HL-60 (cell line): ENCODE measurements at regions not wholly inside any gene's neighbourhood (a gene's known extent, or its start where the extent isn't known, plus 50 kb on each side); places are given as distances from the start of the nearest gene placed in this dataset.
A peak's percentile ranks its signal among the peaks of the same experiment; 100 is the strongest.

Experiments used
- DNase-seq, 2 experiments: peaks; one replicate each; pipeline ENCODE4 v3.0.0-alpha.2; 2010 to 2020; ENCODE audit warnings: low read depth in 1 of 2, low spot score in 1 of 2
- H3K27ac ChIP-seq: fragments of 250-450 bp; sonication (Bioruptor Pico); replicated peaks from 2 replicates; pipeline ENCODE4 v1.5.1; 2020; ENCODE audit warnings: mild to moderate bottlenecking, moderate library complexity
- H3K27me3 ChIP-seq: fragments of 250-450 bp; sonication (Bioruptor Pico); 2 replicates; pipeline ENCODE4 v1.5.1; 2021; ENCODE audit warnings: mild to moderate bottlenecking, moderate library complexity; ENCODE audit not compliant: insufficient read depth, poor library complexity, severe bottlenecking
- H3K4me3 ChIP-seq: replicated peaks from 2 replicates; pipeline ENCODE4 v1.5.1; 2011; ENCODE audit warnings: mild to moderate bottlenecking, control low read depth, low read length; ENCODE audit not compliant: insufficient read depth
- GABPA ChIP-seq: IDR thresholded peaks from 2 replicates; pipeline ENCODE4 v1.6.1; 2012; ENCODE audit warnings: low read depth
- POLR2AphosphoS5 ChIP-seq: IDR thresholded peaks from 2 replicates; pipeline ENCODE4 v1.6.1; 2012; ENCODE audit warnings: low read depth
- SPI1 ChIP-seq: IDR thresholded peaks from 2 replicates; pipeline ENCODE4 v1.6.1; 2012; ENCODE audit warnings: low read depth, mild to moderate bottlenecking, borderline replicate concordance
- TF ChIP-seq, protein P1 (sequence below): IDR thresholded peaks from 2 replicates; pipeline ENCODE4 v1.6.1; 2012; ENCODE audit warnings: low read depth; ENCODE audit not compliant: insufficient replicate concordance
- TF ChIP-seq, protein P2 (sequence below): IDR thresholded peaks from one replicate; pipeline ENCODE4 v1.5.1; 2011; ENCODE audit warnings: low read length, control low read depth, inconsistent platforms; ENCODE audit not compliant: insufficient read depth

DNA sequence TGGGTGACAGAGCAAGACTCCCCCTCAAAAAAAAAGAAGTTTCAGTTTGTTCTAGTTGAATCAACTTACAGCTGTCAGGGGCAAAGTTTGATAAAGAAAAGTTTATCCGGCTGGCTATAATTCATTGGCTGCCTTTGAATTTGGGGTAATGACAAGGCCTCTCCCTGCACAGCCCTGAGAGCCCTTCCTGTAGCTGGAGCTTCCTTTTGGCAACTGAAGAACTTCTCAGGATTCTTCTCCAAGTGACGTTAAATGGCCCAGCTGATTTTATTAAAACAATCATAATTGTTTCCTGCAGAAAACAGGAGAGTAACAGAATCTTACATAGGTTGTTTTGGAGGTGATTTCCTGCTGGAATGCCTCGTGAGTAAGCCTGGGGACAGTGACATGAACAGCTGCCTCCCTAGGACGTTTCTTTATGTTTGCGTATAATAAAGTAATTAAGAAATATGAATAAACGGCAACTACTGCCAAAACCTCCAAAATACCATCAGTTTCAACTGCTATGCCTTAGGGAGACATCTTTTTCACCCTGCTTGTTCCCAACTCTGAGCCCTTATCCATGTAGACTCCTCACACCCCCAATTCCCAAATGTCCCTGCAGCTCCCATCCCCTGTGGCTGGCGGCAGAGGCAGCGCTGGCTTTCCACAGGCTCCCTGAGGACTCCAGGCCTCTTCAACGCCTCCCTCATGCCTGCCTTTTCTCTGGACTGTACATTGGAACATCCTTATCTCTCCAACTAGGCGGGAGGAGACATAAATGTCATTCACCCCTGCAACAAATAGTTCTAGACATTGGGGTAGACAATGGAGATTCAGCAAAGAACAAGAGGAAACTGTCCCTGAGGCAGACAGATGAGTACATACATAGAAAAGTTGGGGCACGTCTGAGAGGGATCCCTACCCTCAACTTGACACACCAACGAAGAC, 59.2 kb upstream of the FZD7 start:
- DNase-seq: no peak
- Histone ChIP-seq H3K4me3 (no peak overlapping the region), H3K27me3 (no peaks in the 10 kb centered on the region), H3K27ac (no peak overlapping the region)
- TF ChIP-seq, protein P1, sequence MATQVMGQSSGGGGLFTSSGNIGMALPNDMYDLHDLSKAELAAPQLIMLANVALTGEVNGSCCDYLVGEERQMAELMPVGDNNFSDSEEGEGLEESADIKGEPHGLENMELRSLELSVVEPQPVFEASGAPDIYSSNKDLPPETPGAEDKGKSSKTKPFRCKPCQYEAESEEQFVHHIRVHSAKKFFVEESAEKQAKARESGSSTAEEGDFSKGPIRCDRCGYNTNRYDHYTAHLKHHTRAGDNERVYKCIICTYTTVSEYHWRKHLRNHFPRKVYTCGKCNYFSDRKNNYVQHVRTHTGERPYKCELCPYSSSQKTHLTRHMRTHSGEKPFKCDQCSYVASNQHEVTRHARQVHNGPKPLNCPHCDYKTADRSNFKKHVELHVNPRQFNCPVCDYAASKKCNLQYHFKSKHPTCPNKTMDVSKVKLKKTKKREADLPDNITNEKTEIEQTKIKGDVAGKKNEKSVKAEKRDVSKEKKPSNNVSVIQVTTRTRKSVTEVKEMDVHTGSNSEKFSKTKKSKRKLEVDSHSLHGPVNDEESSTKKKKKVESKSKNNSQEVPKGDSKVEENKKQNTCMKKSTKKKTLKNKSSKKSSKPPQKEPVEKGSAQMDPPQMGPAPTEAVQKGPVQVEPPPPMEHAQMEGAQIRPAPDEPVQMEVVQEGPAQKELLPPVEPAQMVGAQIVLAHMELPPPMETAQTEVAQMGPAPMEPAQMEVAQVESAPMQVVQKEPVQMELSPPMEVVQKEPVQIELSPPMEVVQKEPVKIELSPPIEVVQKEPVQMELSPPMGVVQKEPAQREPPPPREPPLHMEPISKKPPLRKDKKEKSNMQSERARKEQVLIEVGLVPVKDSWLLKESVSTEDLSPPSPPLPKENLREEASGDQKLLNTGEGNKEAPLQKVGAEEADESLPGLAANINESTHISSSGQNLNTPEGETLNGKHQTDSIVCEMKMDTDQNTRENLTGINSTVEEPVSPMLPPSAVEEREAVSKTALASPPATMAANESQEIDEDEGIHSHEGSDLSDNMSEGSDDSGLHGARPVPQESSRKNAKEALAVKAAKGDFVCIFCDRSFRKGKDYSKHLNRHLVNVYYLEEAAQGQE: no peak
- TF ChIP-seq GABPA: no peak
- TF ChIP-seq, protein P2, sequence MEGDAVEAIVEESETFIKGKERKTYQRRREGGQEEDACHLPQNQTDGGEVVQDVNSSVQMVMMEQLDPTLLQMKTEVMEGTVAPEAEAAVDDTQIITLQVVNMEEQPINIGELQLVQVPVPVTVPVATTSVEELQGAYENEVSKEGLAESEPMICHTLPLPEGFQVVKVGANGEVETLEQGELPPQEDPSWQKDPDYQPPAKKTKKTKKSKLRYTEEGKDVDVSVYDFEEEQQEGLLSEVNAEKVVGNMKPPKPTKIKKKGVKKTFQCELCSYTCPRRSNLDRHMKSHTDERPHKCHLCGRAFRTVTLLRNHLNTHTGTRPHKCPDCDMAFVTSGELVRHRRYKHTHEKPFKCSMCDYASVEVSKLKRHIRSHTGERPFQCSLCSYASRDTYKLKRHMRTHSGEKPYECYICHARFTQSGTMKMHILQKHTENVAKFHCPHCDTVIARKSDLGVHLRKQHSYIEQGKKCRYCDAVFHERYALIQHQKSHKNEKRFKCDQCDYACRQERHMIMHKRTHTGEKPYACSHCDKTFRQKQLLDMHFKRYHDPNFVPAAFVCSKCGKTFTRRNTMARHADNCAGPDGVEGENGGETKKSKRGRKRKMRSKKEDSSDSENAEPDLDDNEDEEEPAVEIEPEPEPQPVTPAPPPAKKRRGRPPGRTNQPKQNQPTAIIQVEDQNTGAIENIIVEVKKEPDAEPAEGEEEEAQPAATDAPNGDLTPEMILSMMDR: no peak
- TF ChIP-seq POLR2AphosphoS5: no peak
- TF ChIP-seq SPI1: no peak

DNA sequence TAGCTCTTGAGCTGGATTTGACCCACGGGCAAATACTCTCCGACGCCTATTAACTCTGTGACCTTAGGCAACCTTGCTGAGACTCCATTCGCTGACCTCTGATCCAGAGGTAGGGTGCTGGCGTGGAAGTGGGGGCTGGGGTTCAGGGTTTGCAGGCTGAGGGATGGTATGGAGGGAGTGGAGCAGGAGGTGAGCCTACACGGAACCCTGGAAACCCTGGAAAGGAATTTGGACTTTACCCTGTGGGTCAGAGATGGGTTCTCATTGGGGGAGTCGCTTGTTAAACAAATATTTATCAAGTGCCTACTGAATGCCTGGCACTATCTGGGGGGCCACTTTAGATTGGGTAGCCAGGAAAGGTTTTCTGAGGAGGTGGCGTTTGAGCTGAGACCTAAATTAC, 58.2 kb upstream of the FZD7 start:
- Histone ChIP-seq H3K4me3 (no peak overlapping the region), H3K27me3 (no peaks in the 10 kb centered on the region), H3K27ac (no peak overlapping the region)
- DNase-seq: no peak
- TF ChIP-seq POLR2AphosphoS5: no peak
- TF ChIP-seq, protein P2: no peak

DNA sequence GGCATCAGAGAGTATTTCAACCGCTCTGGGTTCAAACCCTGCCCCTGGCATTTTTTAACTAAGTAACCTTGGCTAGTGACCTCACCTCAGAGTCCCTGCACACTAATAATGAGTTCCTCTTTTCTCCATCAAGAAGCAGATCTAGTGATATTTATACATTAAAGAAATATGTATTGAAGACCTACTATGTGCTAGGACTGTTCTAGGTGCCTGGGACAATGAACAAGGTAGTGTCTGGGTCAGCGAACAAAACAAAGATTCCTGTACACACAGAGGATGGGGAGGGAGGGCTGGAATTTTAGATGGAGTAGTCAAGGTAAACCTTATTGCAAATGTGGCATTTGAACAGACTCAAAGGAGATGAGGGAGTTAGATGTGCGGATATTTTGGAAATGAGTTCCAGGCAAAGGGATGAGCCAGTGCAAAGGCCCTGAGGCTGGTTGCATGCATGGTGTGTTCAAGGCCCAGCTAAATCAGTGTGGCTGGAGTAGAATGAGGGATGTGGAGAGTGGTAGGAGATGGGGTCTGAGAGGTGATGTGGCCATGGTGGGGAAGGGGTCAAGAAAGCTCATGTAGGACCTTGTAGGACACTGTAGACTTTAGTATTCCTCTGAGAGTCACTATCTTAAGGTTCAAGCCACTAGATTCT, 57.6 kb upstream of the FZD7 start:
- no peak overlapping the region for H3K27ac ChIP-seq
- DNase-seq: no peak
- H3K4me3 ChIP-seq: no peak overlapping the region
- no peaks in the 10 kb centered on the region for H3K27me3 ChIP-seq
- TF ChIP-seq SPI1: 0 out of 2 replicates have a peak, but pooled peaks have one; percentile 22
- no peak for TF ChIP-seq POLR2AphosphoS5

DNA sequence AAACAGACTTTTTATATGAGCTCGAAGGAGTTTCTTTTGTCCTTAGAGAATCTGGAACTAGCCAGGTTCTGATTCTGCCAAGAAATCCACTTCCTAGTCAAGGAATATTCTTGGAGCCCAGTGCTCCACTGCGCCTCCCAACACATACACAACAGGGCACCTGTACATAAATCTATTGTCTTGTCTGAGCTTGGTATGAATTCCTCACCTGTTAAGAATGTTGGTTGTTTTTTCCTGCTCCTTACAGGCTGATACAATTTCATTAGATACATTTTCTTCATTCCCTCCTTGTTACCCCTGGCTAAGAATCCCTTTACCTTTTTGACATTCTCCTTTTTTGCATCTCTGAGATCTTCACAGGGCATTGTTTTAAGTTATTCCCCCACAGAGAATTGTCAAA, 56.0 kb upstream of the FZD7 start:
- no peak overlapping the region for H3K4me3 ChIP-seq
- no peaks in the 10 kb centered on the region for H3K27me3 ChIP-seq
- TF ChIP-seq SPI1 (no peak), POLR2AphosphoS5 (no peak), GABPA (no peak)
- TF ChIP-seq, protein P2: no peak
- TF ChIP-seq, protein P1: no peak
- DNase-seq: no peak
- H3K27ac ChIP-seq: no peak overlapping the region
